Caco-2 (cell line): ENCODE measurements at regions not wholly inside any gene's neighbourhood (a gene's known extent, or its start where the extent isn't known, plus 50 kb on each side); places are given as distances from the start of the nearest gene placed in this dataset.
"Not testable (repeated sequence)": the region's sequence is repeated elsewhere in the genome, so short reads cannot be mapped to it uniquely, and the experiment has no call there.

ENCODE experiments used
- BruUV-seq: library from RNA; stranded (reverse); fragments of 400-500 nt; replicated peaks from 2 replicates; lab custom pipeline; 2021; lab: Mats Ljungman, UMichigan
- CTCF ChIA-PET: fragments of 300-600 bp; sonication (Branson Sonifier 250); formaldehyde crosslinking; loops from one replicate; lab custom pipeline; 2022; ENCODE audit warnings: antibody characterized with exemption; lab: Charles Lee
- POLR2A ChIA-PET: fragments of 300-600 bp; sonication (Branson Sonifier 250); formaldehyde crosslinking; loops from one replicate; lab custom pipeline; 2022; ENCODE audit warnings: antibody characterized with exemption; lab: Charles Lee
- DNase-seq, 2 experiments: peaks; one replicate each; pipeline versions ENCODE4 v3.0.0 to v3.0.0-alpha.2; 2020 to 2022
- H3K27me3 ChIP-seq: replicated peaks from 2 replicates; pipeline ENCODE4 v1.6.0; 2011; ENCODE audit warnings: low read length; ENCODE audit not compliant: control insufficient read depth, insufficient read depth
- H3K36me3 ChIP-seq: 2 replicates; pipeline ENCODE4 v1.5.1; 2011; ENCODE audit warnings: low read length; ENCODE audit not compliant: control insufficient read depth, insufficient read depth
- H3K4me1 ChIP-seq: fragments of 250-450 bp; sonication (Bioruptor Pico); 2 replicates; pipeline ENCODE4 v1.5.1; 2020; ENCODE audit warnings: mild to moderate bottlenecking
- H3K4me3 ChIP-seq: 2 replicates; pipeline ENCODE4 v1.5.1; 2011; ENCODE audit warnings: low read depth, mild to moderate bottlenecking, control low read depth, low read length
- H3K9me3 ChIP-seq: fragments of 250-450 bp; sonication (Bioruptor Pico); 2 replicates; pipeline ENCODE4 v1.5.1; 2020; ENCODE audit warnings: mild to moderate bottlenecking, moderate library complexity
- H3K27ac Mint-ChIP-seq: one replicate; pipeline ENCODE4 v1.8.0; 2022; ENCODE audit warnings: mixed read lengths; ENCODE audit not compliant: unreplicated experiment
- H3K27me3 Mint-ChIP-seq: one replicate; pipeline ENCODE4 v1.8.0; 2022; ENCODE audit warnings: mixed read lengths; ENCODE audit not compliant: insufficient read depth, unreplicated experiment
- H3K36me3 Mint-ChIP-seq: one replicate; pipeline ENCODE4 v1.8.0; 2022; ENCODE audit warnings: mild to moderate bottlenecking, mixed read lengths; ENCODE audit not compliant: insufficient read depth, unreplicated experiment
- H3K4me1 Mint-ChIP-seq: one replicate; pipeline ENCODE4 v1.8.0; 2022; ENCODE audit warnings: low read depth, mixed read lengths; ENCODE audit not compliant: unreplicated experiment
- H3K4me3 Mint-ChIP-seq: one replicate; pipeline ENCODE4 v1.8.0; 2022; ENCODE audit warnings: mild to moderate bottlenecking, moderate library complexity, mixed read lengths; ENCODE audit not compliant: unreplicated experiment
- H3K9me3 Mint-ChIP-seq: one replicate; pipeline ENCODE4 v1.8.0; 2022; ENCODE audit warnings: mixed read lengths; ENCODE audit not compliant: unreplicated experiment
- intact Hi-C: fragments of 100-400 bp; cut with micrococcal nuclease; formaldehyde crosslinking; loops from one replicate; pipeline ENCODE4 v1.10.0; 2022; ENCODE audit not compliant: unreplicated experiment
- TF ChIP-seq, protein P1 (sequence below), 2 experiments: fragments of 200-600 bp in 1 of 2; IDR thresholded peaks; 1 replicate in 1 of 2; 2 replicates in 1 of 2; pipeline versions ENCODE4 v1.5.1 to v1.8.0; 2011 to 2022; ENCODE audit warnings: antibody characterized with exemption in 1 of 2, control low read depth in 1 of 2, inconsistent platforms in 1 of 2, low read depth in 1 of 2, low read length in 1 of 2, mild to moderate bottlenecking in 1 of 2, moderate library complexity in 1 of 2; ENCODE audit not compliant: insufficient read depth in 1 of 2, severe bottlenecking in 1 of 2, unreplicated experiment in 1 of 2

DNA sequence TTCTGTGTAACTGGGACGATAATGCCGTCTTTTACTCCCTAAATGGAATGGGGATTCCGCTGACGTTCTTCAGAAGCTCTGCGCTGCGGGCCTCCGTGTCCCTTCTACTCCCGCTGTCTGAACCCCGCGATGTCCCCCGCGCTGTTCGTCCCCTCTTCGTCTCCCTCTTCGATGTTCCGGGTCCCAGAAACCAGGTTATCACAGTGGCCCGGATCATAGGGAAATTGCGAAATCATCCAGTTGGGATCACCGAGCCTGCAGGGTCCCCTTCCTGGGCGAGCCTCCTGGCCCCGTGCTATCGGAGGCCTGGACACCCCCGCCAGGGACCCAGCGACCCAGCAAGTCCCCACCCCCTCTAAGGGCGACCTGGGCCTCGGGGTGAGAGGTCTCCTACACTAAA lies 154.2 kb downstream of the PPIAL4G start:
- no peak overlapping the region for H3K4me3 Mint-ChIP-seq
- peaks cover 4% of the 10 kb centered on the region; the same call in 1 of the 2 replicates for H3K4me1 ChIP-seq
- no peaks in the 10 kb centered on the region for H3K36me3 ChIP-seq
- TF ChIP-seq, protein P1, sequence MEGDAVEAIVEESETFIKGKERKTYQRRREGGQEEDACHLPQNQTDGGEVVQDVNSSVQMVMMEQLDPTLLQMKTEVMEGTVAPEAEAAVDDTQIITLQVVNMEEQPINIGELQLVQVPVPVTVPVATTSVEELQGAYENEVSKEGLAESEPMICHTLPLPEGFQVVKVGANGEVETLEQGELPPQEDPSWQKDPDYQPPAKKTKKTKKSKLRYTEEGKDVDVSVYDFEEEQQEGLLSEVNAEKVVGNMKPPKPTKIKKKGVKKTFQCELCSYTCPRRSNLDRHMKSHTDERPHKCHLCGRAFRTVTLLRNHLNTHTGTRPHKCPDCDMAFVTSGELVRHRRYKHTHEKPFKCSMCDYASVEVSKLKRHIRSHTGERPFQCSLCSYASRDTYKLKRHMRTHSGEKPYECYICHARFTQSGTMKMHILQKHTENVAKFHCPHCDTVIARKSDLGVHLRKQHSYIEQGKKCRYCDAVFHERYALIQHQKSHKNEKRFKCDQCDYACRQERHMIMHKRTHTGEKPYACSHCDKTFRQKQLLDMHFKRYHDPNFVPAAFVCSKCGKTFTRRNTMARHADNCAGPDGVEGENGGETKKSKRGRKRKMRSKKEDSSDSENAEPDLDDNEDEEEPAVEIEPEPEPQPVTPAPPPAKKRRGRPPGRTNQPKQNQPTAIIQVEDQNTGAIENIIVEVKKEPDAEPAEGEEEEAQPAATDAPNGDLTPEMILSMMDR (IDR thresholded peaks at IDR 0.05; ENCODE audit: insufficient read depth in 1 of 2, low read depth in 1 of 2, low read length in 1 of 2, severe bottlenecking in 1 of 2, unreplicated experiment in 1 of 2), result no peak
- no peaks in the 10 kb centered on the region for H3K27me3 ChIP-seq
- no peak for DNase-seq
- H3K9me3 Mint-ChIP-seq, result no peaks in the 10 kb centered on the region
- peaks cover 8% of the 10 kb centered on the region for H3K4me1 Mint-ChIP-seq
- BruUV-seq, result no TSS peak
- H3K9me3 ChIP-seq, result peaks cover 6% of the 10 kb centered on the region; the same call in 1 of the 2 replicates
- no peak overlapping the region for H3K4me3 ChIP-seq
- ChIA-PET CTCF (no interaction called here), POLR2A (no interaction called here)
- intact Hi-C loops, result no loop called here
- no peak overlapping the region for H3K27ac Mint-ChIP-seq
- H3K27me3 Mint-ChIP-seq, result no peaks in the 10 kb centered on the region
- H3K36me3 Mint-ChIP-seq, result peaks cover 1% of the 10 kb centered on the region

DNA sequence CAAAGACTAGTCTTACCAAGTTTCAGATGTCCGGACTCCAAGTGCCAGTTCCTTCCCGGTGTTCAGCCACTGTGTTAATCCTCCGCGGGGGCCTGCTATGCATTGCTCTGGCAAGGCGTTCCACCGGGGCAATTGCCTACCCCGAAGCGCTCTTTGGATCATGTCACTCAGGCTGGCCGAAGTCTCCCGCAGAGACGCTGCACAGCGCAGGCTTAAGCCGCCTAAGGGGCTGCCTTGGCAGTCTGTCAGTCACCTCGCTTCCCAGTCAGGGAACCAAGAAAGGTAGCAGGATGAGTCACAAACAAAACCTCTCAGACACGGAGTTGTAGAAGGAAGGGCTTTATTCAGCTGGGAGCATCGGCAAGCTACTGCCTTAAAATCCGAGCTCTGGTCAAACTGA lies 158.1 kb downstream of the PPIAL4G start:
- H3K4me3 ChIP-seq, H3K4me3 Mint-ChIP-seq, intact Hi-C loops, H3K4me1 ChIP-seq, POLR2A ChIA-PET, DNase-seq, H3K4me1 Mint-ChIP-seq, CTCF ChIA-PET, H3K9me3 Mint-ChIP-seq, H3K27ac Mint-ChIP-seq, H3K36me3 ChIP-seq, H3K27me3 ChIP-seq, H3K36me3 Mint-ChIP-seq, BruUV-seq, H3K9me3 ChIP-seq, H3K27me3 Mint-ChIP-seq: not testable (repeated sequence)

DNA sequence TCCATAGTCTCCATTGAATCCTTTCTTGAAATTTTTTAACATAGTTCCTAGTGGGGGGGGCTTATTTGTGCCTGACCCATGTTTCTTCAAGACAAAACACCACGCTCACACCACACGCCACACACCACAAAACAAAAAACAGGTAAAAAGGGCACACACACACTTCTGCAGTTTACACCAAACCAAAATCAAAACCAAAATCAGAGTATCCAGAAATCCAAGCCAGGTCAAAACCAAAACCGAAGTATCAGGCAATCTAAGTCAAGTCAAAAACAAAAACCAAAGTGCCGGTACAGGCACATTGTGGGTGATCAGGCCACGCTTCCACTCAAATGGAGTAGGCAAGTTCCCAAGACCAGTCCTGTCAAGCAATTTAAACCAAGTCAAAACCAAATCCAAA lies 158.6 kb downstream of the PPIAL4G start:
- H3K36me3 Mint-ChIP-seq, H3K27me3 ChIP-seq, H3K4me1 ChIP-seq, H3K27ac Mint-ChIP-seq, H3K27me3 Mint-ChIP-seq, DNase-seq, intact Hi-C loops, BruUV-seq, H3K36me3 ChIP-seq, H3K4me3 ChIP-seq, CTCF ChIA-PET, POLR2A ChIA-PET, H3K4me3 Mint-ChIP-seq, H3K4me1 Mint-ChIP-seq, H3K9me3 Mint-ChIP-seq, H3K9me3 ChIP-seq: not testable (repeated sequence)

DNA sequence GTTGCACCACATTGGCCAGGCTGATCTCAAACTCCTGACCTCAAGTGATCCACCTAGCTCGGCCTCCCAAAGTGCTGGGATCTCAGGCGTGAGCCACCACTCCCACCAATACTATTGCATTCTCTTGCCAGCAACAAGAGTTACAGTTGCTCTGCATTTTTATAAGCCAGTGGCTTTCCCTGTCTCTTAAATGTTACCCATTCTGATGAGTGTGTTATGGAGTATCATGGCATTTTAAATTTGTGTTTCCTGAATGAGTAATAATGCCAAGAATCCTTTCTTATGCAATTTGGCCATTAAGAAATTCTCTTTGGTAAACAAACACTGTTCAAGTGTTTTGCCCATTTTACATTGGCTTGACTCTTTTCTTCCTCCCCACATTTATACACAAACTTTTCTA lies 163.0 kb downstream of the PPIAL4G start:
- H3K4me1 ChIP-seq, H3K4me3 ChIP-seq, H3K9me3 ChIP-seq, H3K27me3 Mint-ChIP-seq, DNase-seq, H3K4me1 Mint-ChIP-seq, BruUV-seq, H3K36me3 ChIP-seq, H3K27ac Mint-ChIP-seq, H3K4me3 Mint-ChIP-seq, H3K36me3 Mint-ChIP-seq, intact Hi-C loops, POLR2A ChIA-PET, H3K9me3 Mint-ChIP-seq, H3K27me3 ChIP-seq, CTCF ChIA-PET: not testable (repeated sequence)
